NCI-H146 treated with DMSO at 0.1 percent for 48 hours (cell line): ENCODE measurements at regions not wholly inside any gene's neighbourhood (a gene's known extent, or its start where the extent isn't known, plus 50 kb on each side); places are given as distances from the start of the nearest gene placed in this dataset.

ENCODE experiments used
- DNase-seq: peaks from one replicate; lab custom pipeline; 2025; ENCODE audit not compliant: unreplicated experiment; lab: John Stamatoyannopoulos, UW

- no peak for DNase-seq
Observed at GRCh38 chr11:93959663-93960062, 61.5 kb upstream of the HEPHL1 start.

DNA sequence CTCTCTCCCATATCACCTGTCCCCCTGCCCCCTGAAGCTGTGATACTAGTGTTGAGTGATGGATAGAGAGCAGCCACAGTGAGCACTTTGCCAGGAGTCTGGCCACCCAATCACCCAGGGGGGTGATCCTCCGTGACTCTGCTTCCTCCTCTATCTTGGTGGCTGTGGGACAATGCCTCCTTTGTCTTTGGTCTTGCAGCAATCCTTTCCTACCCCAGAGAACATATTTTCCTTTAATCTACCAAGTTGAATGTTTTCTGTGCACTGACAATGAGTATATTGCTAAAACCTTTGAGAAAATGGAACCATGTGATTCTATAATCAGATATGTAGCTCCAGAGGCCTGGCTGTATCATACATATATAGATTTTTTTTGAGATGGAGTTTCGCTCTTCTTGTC is 58.1 kb upstream of the HEPHL1 start:
- DNase-seq: no peak

DNA sequence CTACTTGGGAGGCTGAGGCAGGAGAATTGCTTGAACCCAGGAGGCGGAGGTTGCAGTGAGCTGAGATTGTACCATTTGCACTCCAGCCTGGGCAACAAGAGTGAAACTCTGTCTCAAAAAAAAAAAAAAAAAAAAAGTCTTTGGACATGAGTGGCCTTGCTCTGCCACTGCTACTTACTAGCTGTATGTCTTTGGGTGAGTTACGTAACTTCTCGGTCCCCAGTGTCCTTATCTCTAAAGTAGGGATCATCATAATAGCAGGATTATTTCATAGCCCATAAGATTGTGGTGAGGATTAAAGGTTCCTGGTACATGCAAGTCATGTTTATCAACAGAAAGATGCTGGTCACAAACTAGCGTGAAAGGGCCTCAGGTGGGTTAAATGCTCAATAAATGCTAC is 53.9 kb upstream of the HEPHL1 start:
- no peak for DNase-seq

DNA sequence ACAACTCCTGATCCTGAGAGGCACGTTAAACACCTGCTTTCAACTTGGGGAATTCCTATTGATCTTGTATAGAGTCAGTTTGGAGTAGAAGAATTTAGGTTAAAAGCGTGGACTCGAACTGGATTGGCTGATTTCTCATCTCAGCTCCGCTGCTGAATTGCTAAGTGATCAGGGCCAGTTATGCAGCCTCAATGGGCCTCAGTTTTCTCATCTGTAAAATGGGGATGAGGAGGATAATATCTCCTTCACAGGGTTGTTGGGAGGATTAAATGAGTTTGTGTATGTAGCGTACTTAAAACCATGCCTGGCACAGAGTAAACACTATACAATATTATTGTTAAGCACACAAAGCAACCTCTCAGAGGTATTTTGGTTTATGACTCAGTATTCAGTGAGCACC is 53.2 kb upstream of the HEPHL1 start:
- no peak for DNase-seq

GRCh38 chr11:93969925-93970922 is 50.9 kb upstream of the HEPHL1 start:
- no peak for DNase-seq
